ENCODE measurements at regions not wholly inside any gene's neighbourhood (a gene's known extent, or its start where the extent isn't known, plus 50 kb on each side); places are given as distances from the start of the nearest gene placed in this dataset.
"Not testable (repeated sequence)": the region's sequence is repeated elsewhere in the genome, so short reads cannot be mapped to it uniquely, and the experiment has no call there.

DNA sequence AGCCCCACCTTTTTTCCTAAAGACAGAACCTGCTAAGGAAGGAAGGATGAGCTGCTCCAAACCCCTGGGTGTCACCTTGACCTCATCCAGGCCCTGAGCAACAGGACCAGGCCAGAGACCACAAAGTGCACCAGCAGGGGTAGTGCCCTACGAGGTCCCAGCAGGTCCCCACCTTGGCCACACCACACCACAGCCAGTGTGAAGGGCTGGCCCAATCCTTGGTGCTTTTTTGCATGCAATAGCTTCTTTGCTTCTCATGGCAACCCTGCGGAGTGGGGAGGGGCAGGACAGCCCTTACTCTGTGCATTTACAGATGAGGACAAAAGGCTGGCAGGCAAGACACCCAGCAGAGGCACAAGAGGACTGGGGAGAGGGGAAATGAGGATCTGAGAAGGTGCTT lies 352.6 kb downstream of the BCL11B start:
- Histone ChIP-seq H3K4me1 (ENCODE audit: insufficient read depth, low read length) (no peaks in the 10 kb centered on the region), H3K4me2 (ENCODE audit: low read depth, low read length) (no peak overlapping the region), H3K36me3 (replicated peaks in 1 of 2; ENCODE audit: control insufficient read depth in 1 of 2, insufficient read depth in 2 of 2, low read length in 2 of 2) (no peaks in the 10 kb centered on the region), H3K9ac (ENCODE audit: insufficient read depth, low read depth, low read length) (no peak overlapping the region), H3K27me3 (ENCODE audit: control insufficient read depth in 1 of 2, insufficient read depth in 2 of 2, low read length in 2 of 2) (no peaks in the 10 kb centered on the region), H3K79me2 (ENCODE audit: insufficient read depth, low read length) (no peaks in the 10 kb centered on the region), H3K9me3 (ENCODE audit: low read length) (0 out of 2 replicates have a peak, but pooled peaks cover 4% of the 10 kb centered on the region), H3K27ac (ENCODE audit: extremely low read length, insufficient read depth, low read length) (no peak overlapping the region), H3K4me3 (replicated peaks in 1 of 3; ENCODE audit: insufficient read depth in 1 of 3, low read depth in 2 of 3, low read length in 3 of 3) (no peak overlapping the region), H4K20me1 (ENCODE audit: insufficient read depth, low read length) (no peaks in the 10 kb centered on the region), H2AFZ (ENCODE audit: low read length) (no peak overlapping the region)
- ATAC-seq: no peak
- no peak for DNase-seq (ENCODE audit: low spot score)
- FAIRE-seq: no peak
- in situ Hi-C loops (cut with HindIII; ENCODE audit: extremely low pct_ligation_motif_present, low pct_unique_long_range_greater_than_20kb): no loop called here
- WGBS (ENCODE audit: low lambda C conversion rate): 0% methylated on average over 2 of the region's 2 CpGs
- POLR2A ChIA-PET: no interaction called here
- TF ChIP-seq, protein P1, sequence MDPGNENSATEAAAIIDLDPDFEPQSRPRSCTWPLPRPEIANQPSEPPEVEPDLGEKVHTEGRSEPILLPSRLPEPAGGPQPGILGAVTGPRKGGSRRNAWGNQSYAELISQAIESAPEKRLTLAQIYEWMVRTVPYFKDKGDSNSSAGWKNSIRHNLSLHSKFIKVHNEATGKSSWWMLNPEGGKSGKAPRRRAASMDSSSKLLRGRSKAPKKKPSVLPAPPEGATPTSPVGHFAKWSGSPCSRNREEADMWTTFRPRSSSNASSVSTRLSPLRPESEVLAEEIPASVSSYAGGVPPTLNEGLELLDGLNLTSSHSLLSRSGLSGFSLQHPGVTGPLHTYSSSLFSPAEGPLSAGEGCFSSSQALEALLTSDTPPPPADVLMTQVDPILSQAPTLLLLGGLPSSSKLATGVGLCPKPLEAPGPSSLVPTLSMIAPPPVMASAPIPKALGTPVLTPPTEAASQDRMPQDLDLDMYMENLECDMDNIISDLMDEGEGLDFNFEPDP (CRISPR knock-in tag; conservative IDR thresholded peaks at IDR 0.05): no peak
- no peak for TF ChIP-seq PRPF4 (IDR thresholded peaks at IDR 0.05; ENCODE audit: low read depth, low read length, poor library complexity, severe bottlenecking)
- no peak for TF ChIP-seq KLF9 (CRISPR knock-in tag; IDR thresholded peaks at IDR 0.05; ENCODE audit: low read depth)
- no peak for TF ChIP-seq PPARG (CRISPR knock-in tag; conservative IDR thresholded peaks at IDR 0.05)
- TF ChIP-seq, protein P2, sequence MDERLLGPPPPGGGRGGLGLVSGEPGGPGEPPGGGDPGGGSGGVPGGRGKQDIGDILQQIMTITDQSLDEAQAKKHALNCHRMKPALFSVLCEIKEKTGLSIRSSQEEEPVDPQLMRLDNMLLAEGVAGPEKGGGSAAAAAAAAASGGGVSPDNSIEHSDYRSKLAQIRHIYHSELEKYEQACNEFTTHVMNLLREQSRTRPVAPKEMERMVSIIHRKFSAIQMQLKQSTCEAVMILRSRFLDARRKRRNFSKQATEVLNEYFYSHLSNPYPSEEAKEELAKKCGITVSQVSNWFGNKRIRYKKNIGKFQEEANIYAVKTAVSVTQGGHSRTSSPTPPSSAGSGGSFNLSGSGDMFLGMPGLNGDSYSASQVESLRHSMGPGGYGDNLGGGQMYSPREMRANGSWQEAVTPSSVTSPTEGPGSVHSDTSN (CRISPR knock-in tag; IDR thresholded peaks at IDR 0.05): no peak
- TF ChIP-seq, protein P3, sequence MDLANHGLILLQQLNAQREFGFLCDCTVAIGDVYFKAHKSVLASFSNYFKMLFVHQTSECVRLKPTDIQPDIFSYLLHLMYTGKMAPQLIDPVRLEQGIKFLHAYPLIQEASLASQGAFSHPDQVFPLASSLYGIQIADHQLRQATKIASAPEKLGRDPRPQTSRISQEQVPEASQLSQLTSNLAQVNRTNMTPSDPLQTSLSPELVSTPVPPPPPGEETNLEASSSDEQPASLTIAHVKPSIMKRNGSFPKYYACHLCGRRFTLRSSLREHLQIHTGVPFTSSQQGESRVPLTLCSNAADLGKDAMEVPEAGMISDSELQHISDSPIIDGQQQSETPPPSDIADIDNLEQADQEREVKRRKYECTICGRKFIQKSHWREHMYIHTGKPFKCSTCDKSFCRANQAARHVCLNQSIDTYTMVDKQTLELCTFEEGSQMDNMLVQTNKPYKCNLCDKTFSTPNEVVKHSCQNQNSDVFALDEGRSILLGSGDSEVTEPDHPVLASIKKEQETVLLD (CRISPR knock-in tag; IDR thresholded peaks at IDR 0.05; ENCODE audit: low read depth): no peak
- no peak for TF ChIP-seq HDAC2 (CRISPR knock-in tag; IDR thresholded peaks at IDR 0.05)
- no peak for TF ChIP-seq ZNF891 (CRISPR knock-in tag; IDR thresholded peaks at IDR 0.05)
- no peak for TF ChIP-seq ZNF264 (CRISPR knock-in tag; IDR thresholded peaks at IDR 0.05)
- no peak for TF ChIP-seq DPF2 (CRISPR knock-in tag; IDR thresholded peaks at IDR 0.05; ENCODE audit: borderline replicate concordance, low read depth)
- TF ChIP-seq SP5 (CRISPR knock-in tag; IDR thresholded peaks at IDR 0.05; ENCODE audit: borderline replicate concordance, low read depth): no peak
- TF ChIP-seq ZNF549 (CRISPR knock-in tag; IDR thresholded peaks at IDR 0.05): no peak
- TF ChIP-seq ZNF451 (CRISPR knock-in tag; IDR thresholded peaks at IDR 0.05): no peak
- TF ChIP-seq, protein P4, sequence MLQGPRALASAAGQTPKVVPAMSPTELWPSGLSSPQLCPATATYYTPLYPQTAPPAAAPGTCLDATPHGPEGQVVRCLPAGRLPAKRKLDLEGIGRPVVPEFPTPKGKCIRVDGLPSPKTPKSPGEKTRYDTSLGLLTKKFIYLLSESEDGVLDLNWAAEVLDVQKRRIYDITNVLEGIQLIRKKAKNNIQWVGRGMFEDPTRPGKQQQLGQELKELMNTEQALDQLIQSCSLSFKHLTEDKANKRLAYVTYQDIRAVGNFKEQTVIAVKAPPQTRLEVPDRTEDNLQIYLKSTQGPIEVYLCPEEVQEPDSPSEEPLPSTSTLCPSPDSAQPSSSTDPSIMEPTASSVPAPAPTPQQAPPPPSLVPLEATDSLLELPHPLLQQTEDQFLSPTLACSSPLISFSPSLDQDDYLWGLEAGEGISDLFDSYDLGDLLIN (CRISPR knock-in tag; IDR thresholded peaks at IDR 0.05; ENCODE audit: borderline replicate concordance): no peak
- TF ChIP-seq ESRRA (CRISPR knock-in tag; IDR thresholded peaks at IDR 0.05; ENCODE audit: low read depth): no peak
- BruUV-seq (replicated peaks): no TSS peak
- CTCF ChIA-PET (ENCODE audit: low intra/inter-chr PET ratio, low total read pairs): no interaction called here
- intact Hi-C loops (cut with micrococcal nuclease; ENCODE audit: unreplicated experiment): no loop called here

DNA sequence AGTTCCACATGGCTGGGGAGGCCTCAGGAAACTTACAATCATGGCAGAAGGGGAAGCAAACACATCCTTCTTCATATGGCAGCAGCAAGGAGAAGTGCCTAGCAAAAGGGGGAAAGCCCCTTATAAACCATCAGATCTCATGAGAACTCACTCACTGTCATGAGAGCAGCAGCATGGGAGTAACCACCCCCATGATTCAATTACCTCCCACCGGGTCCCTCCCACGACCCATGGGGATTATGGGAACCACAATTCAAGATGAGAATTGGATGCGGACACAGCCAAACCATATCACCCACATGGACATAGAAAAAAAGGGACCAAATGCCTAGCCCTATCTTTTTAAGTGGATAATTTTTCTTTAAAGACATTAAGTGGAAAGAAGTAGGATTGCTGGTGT lies 350.7 kb downstream of the BCL11B start:
- BruUV-seq (replicated peaks); H3K4me3 ChIP-seq (replicated peaks in 1 of 3; ENCODE audit: insufficient read depth in 1 of 3, low read depth in 2 of 3, low read length in 3 of 3); H3K4me2 ChIP-seq (ENCODE audit: low read depth, low read length); H3K9me3 ChIP-seq (ENCODE audit: low read length); CTCF ChIA-PET (ENCODE audit: low intra/inter-chr PET ratio, low total read pairs); intact Hi-C loops (cut with micrococcal nuclease; ENCODE audit: unreplicated experiment); ATAC-seq; H4K20me1 ChIP-seq (ENCODE audit: insufficient read depth, low read length); H3K79me2 ChIP-seq (ENCODE audit: insufficient read depth, low read length); H3K27ac ChIP-seq (ENCODE audit: extremely low read length, insufficient read depth, low read length); POLR2A ChIA-PET; H3K36me3 ChIP-seq (replicated peaks in 1 of 2; ENCODE audit: control insufficient read depth in 1 of 2, insufficient read depth in 2 of 2, low read length in 2 of 2); H3K9ac ChIP-seq (ENCODE audit: insufficient read depth, low read depth, low read length); H2AFZ ChIP-seq (ENCODE audit: low read length); FAIRE-seq; in situ Hi-C loops (cut with HindIII; ENCODE audit: extremely low pct_ligation_motif_present, low pct_unique_long_range_greater_than_20kb); H3K27me3 ChIP-seq (ENCODE audit: control insufficient read depth in 1 of 2, insufficient read depth in 2 of 2, low read length in 2 of 2); DNase-seq (ENCODE audit: low spot score); H3K4me1 ChIP-seq (ENCODE audit: insufficient read depth, low read length): not testable (repeated sequence)
- 30% methylated on average over 3 of the region's 3 CpGs for WGBS (ENCODE audit: low lambda C conversion rate)

Data from HepG2 (cell line).